Astrocyte of the cerebellum (primary cell): ENCODE measurements at regions not wholly inside any gene's neighbourhood (a gene's known extent, or its start where the extent isn't known, plus 50 kb on each side); places are given as distances from the start of the nearest gene placed in this dataset.
"Not testable (repeated sequence)": the region's sequence is repeated elsewhere in the genome, so short reads cannot be mapped to it uniquely, and the experiment has no call there.

ENCODE experiments used
- DNase-seq: peaks from one replicate; pipeline ENCODE4 v3.0.0-alpha.2; 2011; ENCODE audit warnings: low read depth
- H3K4me3 ChIP-seq: 2 replicates; pipeline ENCODE4 v1.5.1; 2011; ENCODE audit warnings: mild to moderate bottlenecking, low read depth, low read length, moderate library complexity
- in situ Hi-C: cut with HindIII; loops from 2 replicates; pipeline ENCODE4 v1.10.0; 2017; ENCODE audit warnings: low sequenced_read_pairs
- TF ChIP-seq, protein P1 (sequence below): IDR thresholded peaks from 2 replicates; pipeline ENCODE4 v1.5.1; 2012; ENCODE audit warnings: low read length, low read depth, moderate library complexity, mild to moderate bottlenecking; ENCODE audit errors: missing control alignments

DNA sequence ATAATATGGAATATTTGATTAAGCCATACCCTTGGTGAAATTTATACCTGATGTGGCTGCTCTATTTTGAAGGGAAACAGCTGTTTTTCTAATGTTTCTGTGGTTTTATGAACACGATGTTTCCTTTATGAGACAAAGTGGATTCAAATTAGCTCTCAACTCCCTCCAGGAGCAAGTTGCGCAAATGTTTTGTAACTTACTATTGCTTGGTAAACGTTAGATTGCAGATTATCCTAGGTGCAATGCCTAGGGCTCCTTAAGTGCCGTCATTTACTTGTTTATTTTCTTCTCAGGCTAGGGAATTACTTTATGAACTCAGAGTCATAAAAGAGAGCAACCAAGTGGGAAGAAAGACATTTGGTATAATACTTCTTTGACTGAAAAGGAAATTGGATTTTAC is 763.1 kb downstream of the TAF11L14 start:
- in situ Hi-C loops, result no loop called here

DNA sequence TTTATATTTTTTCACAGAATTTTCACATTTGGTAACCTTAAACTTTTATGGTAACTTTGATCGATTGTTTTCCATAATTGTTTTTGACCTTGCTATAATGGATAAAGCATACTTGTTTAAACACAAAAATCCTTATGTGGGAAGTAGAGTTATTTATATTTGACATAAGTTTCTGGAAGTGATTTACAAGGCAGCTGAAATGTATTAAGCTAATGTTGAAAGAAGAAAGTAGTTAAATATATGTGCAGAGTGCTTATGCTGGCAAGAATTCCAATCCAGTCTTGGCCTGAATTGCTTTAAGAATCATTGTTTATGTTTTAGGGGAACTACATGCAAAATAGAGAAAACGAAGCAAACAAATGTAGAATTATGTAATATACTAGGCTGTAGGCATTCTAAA is 763.6 kb downstream of the TAF11L14 start:
- TF ChIP-seq, protein P1, sequence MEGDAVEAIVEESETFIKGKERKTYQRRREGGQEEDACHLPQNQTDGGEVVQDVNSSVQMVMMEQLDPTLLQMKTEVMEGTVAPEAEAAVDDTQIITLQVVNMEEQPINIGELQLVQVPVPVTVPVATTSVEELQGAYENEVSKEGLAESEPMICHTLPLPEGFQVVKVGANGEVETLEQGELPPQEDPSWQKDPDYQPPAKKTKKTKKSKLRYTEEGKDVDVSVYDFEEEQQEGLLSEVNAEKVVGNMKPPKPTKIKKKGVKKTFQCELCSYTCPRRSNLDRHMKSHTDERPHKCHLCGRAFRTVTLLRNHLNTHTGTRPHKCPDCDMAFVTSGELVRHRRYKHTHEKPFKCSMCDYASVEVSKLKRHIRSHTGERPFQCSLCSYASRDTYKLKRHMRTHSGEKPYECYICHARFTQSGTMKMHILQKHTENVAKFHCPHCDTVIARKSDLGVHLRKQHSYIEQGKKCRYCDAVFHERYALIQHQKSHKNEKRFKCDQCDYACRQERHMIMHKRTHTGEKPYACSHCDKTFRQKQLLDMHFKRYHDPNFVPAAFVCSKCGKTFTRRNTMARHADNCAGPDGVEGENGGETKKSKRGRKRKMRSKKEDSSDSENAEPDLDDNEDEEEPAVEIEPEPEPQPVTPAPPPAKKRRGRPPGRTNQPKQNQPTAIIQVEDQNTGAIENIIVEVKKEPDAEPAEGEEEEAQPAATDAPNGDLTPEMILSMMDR, result no peak
- H3K4me3 ChIP-seq, result no peak overlapping the region
- in situ Hi-C loops, result no loop called here
- no peak for DNase-seq

More for the DNA sequence above, 763.1 kb downstream of the TAF11L14 start:
- no peak overlapping the region for H3K4me3 ChIP-seq
- TF ChIP-seq, protein P1, result no peak
- no peak for DNase-seq

- DNase-seq, H3K4me3 ChIP-seq, in situ Hi-C loops: not testable (repeated sequence)
Observed at GRCh38 chr5:18399461-18400327, 765.4 kb downstream of the TAF11L14 start.

DNA sequence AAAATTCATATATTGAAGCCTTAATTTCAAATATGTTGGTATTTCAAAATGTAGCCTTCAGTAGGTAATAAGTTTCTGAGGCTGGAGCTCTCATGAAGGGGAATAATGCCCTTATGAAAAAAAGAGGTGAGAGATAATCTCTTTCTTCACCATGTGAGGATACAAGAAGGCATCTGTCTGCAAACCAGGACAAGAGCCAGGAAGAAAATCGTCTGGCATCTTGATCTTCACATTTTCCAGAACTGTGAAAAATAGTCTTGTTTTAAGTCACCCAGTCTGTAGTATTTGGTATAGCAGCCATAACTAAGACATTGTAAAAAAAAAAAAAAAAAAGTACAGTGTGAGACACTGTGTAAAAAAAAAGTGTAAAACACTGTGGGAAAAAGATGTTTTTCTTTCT is 768.9 kb downstream of the TAF11L14 start:
- in situ Hi-C loops, result no loop called here
- no peak overlapping the region for H3K4me3 ChIP-seq
- DNase-seq, result no peak
- TF ChIP-seq, protein P1, result no peak

- H3K4me3 ChIP-seq, result no peak overlapping the region
- in situ Hi-C loops, result no loop called here
- no peak for DNase-seq
- TF ChIP-seq, protein P1, result no peak
Observed at GRCh38 chr5:18403941-18404438, 769.7 kb downstream of the TAF11L14 start.

DNA sequence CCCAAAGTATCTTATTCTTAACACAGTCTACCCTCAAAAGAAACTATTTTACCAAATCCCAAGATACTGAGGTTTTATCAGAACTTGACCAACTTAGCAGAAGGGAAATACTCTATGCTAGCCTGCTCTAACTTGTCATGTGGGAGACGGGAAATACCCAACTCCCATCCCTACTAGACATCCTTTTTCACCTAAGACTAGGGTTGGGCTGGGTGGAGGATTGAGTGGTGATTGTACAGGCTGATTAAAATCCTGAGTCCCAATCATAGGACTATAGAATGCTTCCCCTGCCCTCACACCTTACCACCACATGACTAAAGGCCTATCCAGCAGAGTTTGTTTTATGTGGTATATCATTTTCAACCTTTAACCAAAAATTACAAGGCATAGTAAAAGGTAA is 786.5 kb downstream of the TAF11L14 start:
- in situ Hi-C loops, result no loop called here
- no peak for DNase-seq
- H3K4me3 ChIP-seq, result no peak overlapping the region
- TF ChIP-seq, protein P1, result no peak

GRCh38 chr5:18433336-18433735 is 799.1 kb downstream of the TAF11L14 start:
- H3K4me3 ChIP-seq, result no peak overlapping the region
- in situ Hi-C loops, result no loop called here
- TF ChIP-seq, protein P1, result no peak
- no peak for DNase-seq
